ENCODE measurements at regions not wholly inside any gene's neighbourhood (a gene's known extent, or its start where the extent isn't known, plus 50 kb on each side); places are given as distances from the start of the nearest gene placed in this dataset.

GRCh38 chr16:6492742-6493141, 839.9 kb upstream of the RBFOX1 start:
- no peak for DNase-seq

DNA sequence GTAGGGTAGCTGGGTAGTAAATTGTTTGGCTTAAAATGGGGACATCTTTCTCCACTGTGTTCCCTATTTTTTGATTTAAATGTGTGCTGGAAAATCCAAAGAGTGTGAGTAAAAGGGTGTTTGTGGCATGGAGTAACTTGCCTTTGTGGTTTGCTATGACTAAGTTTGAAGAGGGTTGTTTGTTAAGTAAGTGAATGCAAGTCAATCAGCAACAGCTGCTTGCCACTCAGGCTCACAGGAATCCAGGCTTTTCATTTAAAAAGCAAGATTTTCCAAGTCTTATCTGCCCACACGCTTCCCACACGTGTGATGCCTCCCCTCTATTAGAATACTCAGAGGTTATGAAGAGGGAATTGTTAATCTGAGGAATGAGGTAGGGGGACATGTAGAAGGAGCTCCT, 847.7 kb upstream of the RBFOX1 start:
- DNase-seq = no peak

DNA sequence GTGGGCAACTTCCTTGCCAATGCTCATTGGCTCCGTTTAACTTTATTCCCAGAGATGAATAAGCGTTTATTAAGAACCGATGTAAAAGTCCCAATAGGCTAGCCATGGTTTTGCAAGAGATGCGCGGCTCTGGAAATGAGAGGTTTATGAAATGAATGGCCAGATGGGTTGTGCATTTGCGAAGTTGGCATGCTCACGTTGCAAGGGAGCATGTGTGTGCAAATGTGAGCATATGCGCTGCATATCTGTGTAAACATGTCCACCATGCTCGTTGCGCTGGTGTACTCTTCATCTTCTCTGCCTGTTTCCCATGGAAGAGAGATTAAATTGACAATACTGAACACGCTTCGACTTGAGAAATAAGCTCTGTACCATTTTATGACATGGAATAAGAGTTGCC, 848.6 kb upstream of the RBFOX1 start:
- DNase-seq = no peak

GRCh38 chr16:6483469-6484033, 849.1 kb upstream of the RBFOX1 start:
- no peak for DNase-seq

GRCh38 chr16:6482696-6483468, 849.8 kb upstream of the RBFOX1 start:
- no peak for DNase-seq

DNA sequence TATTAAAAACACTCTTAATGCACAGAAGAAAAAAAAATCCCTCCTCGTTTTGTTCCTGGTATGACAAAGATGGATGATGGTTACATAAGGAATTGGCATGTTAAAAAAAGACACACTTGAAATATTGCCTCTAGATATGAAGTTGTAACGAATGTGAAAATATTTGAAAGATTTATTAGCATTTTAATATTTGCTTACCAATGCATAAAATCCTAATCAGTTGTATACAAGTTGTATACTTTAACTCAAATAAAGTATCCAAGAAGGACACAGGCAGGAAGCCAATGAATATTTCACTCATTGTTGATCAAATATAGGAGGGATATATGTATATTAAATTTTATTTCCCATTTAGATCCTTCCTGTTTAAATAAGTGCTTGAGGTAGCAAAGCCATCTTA, 850.8 kb upstream of the RBFOX1 start:
- no peak for DNase-seq

- DNase-seq = no peak
Observed at GRCh38 chr16:6453742-6454141, 878.9 kb upstream of the RBFOX1 start.

DNA sequence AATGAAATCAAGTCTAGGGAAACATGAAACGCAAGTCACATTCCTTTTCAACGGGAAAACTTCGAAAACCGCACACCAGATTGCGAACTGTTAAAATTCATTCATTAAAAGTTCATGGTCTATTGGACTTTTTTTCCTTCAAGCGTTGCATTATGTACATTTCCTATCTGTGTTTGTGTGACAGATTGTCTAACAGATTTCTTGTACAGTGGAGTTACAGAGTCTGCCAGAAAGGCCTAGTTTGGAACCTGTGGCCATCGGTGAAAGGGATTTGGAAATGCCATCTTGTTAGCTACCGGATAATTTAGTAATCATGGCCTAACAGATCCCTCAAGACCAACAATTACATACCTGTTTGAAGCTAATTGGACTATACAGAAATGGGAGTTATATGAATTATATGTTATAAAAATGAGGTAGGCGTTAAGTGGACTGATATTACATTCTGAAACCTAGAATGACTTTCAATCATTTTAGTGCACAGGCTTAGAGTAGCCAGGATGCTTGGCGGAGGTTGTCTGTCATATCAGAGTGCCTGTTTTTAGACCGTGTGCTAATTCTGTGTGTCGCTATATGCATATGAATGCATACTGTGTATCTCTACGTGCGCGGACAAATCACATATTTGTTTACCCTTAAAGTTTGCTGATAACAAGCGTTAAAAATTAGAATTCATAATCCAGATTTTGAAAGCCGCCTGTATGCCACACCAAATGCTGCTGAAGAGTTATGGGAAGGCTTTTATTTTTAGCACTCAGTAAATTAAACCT, 885.4 kb upstream of the RBFOX1 start:
- no peak for DNase-seq

- DNase-seq = no peak
Observed at GRCh38 chr16:6446370-6446769, 886.3 kb upstream of the RBFOX1 start.

GRCh38 chr16:6439129-6439528, 893.5 kb upstream of the RBFOX1 start:
- no peak for DNase-seq

GRCh38 chr16:6428861-6429260, 903.8 kb upstream of the RBFOX1 start:
- DNase-seq = no peak

GRCh38 chr16:6427621-6428020, 905.0 kb upstream of the RBFOX1 start:
- no peak for DNase-seq

GRCh38 chr16:6407596-6407995, 925.0 kb upstream of the RBFOX1 start:
- no peak for DNase-seq

DNA sequence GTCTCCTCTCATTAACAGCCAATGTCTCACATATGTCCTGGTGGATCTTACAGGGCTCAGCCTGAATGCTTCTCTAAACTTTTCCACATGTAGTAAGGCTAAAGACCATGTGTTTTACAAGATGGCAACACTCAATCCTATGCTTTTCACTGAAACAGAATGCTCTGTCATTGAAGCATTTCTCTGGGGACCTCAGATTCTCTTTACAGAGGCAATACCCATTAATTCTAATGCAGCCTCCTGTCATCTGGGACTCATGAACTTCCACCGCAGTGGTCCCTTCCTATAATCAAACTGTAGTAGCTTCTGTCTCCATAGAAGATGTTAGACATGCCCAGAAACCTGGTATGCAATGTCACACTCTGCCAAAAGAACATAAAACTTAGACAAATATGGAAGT, 926.6 kb upstream of the RBFOX1 start:
- no peak for DNase-seq

GRCh38 chr16:6382924-6383459, 949.7 kb upstream of the RBFOX1 start:
- no peak for DNase-seq

- no peak for DNase-seq
Observed at GRCh38 chr16:6381896-6382295, 950.7 kb upstream of the RBFOX1 start.

DNA sequence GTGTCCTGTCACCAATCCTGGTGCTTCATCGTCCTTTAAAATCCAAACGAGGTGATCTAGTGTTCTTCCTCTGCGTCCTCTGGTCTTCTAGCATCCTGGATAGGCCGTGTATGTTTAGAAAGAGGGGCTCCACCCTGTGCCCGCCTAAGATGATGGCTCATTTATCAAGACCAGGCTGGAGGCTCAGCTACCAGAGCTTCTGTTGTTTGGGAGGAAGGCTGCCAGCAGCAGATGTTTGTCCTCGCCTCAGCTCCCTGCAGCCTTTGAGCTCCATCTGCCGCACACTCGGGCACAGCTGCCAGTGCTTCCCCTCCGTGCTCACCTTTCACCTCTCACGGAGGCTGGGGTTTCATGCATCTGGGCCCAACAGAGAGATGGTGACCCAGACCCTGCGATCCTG, 954.7 kb upstream of the RBFOX1 start:
- no peak for DNase-seq

DNA sequence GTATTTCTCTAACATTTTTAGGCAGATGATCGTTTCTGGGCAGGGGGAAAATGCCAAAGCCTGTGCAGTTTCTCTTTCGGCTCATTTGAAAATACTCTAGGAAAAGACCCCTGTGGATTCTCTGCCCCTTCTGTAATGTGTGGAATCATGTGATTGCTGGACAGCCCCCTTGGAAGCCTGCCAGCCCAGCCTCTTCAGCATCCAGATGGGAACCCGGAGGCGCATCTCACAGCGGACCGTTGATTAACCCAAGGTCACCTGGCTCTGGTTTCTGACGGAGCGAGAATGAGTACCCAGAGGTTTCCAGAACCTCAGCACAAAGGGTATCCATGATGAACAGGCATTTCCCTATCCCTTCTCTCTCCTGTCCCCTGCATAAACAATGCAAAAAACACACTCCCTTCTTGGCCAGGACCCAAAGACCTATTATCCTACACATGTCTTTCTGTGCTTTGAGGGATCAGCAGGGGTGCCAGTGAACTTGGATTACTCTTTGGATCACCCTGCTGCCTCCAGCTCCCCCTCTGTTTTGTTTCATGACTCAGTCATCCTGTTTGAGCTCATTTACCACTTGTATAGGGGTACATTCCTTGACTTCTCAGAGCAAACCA, 957.1 kb upstream of the RBFOX1 start:
- DNase-seq = no peak

- DNase-seq = no peak
Observed at GRCh38 chr16:6374821-6375220, 957.8 kb upstream of the RBFOX1 start.

DNA sequence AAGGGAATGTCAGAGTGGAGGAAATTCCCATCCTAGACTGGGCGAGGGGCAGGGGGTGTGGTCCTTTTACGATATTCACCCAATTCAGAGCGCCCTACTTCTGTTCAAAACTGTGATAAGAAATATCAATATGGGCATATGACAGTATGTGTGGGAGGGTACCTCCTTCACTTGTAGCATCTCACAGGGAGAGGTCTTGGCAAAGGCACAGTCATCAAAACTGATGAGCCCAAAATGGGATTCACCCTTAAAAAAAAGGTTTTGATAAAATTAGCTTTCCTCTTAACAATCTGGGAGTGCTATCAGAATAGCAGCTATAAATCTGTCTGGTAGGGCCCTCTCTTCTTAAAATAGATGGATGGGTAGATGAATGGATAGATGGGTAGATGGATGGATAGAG, 967.8 kb upstream of the RBFOX1 start:
- DNase-seq = no peak

DNA sequence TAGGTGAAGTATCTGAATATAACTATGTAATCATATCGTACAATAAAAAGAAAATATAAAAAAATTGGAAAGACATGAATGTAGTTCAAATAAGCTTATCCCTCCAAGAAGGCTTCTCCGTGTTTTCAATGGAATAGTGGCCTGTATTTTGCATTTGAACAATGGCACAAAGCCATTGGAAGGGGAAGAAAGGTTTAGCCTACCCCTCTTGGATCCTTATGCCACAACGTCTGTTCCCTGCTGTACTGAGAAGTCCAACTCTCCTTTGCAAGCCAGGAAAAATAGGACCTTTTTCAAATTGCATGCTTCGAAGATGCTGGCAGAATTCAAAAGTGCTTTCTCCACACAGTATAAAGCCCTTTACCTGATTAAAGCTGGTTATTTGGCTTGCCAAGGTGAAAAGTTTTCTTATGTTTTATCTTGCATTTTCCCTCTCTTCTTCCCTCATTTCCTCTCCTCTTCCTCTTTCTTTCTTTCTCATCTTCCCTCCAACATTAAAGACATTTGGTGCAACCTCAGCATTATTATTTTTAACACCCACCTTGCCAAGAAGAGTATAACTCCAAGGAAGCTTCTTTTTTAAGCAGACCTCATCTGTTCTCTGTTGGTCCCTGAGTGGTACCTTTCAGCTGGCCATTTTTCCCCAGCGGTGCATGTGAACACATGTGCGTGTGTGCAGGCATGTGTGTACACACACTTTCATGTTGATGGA, 968.6 kb upstream of the RBFOX1 start:
- DNase-seq = no peak

DNA sequence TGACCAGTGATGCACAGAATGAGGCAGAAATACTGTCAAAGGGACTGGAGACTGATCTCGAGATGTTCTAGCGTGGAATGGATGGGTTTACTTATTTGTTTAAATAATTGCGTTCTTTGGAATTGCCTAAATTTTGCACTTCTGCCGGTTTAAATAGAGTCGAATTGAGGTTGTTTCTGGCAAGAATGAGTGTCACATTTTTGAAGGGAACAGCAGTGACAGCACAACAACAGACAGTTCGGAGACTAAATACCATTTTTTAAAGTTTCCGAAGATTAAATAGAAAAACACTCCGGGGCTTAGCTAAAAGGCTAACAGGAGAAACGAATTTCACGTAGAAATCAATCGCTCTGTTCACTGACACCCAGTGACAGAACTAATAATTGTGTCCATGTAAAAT, 969.2 kb upstream of the RBFOX1 start:
- DNase-seq = no peak

DNA sequence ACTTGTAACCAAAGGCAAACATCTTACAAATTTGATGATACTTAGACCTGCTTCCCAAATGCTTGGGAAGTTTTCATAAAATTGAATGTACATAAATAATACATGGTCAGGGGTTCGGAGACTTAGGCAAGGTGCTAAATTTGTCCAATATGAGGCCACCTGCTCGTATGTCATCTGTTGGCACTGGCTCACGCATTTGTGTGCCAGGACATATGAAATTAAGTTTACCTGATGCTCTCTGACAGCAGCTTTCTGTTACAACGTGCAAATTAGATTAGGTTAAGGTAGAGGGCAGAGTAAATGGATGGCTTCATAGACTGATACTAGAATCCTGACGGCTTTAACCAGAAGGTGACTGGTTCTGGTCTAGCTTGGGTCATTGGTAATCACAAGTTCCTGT, 970.3 kb upstream of the RBFOX1 start:
- DNase-seq = no peak

All from bone marrow (tissue), 2 donors.